ENCODE measurements at regions not wholly inside any gene's neighbourhood (a gene's known extent, or its start where the extent isn't known, plus 50 kb on each side); places are given as distances from the start of the nearest gene placed in this dataset.

- TF ChIP-seq, protein P1, sequence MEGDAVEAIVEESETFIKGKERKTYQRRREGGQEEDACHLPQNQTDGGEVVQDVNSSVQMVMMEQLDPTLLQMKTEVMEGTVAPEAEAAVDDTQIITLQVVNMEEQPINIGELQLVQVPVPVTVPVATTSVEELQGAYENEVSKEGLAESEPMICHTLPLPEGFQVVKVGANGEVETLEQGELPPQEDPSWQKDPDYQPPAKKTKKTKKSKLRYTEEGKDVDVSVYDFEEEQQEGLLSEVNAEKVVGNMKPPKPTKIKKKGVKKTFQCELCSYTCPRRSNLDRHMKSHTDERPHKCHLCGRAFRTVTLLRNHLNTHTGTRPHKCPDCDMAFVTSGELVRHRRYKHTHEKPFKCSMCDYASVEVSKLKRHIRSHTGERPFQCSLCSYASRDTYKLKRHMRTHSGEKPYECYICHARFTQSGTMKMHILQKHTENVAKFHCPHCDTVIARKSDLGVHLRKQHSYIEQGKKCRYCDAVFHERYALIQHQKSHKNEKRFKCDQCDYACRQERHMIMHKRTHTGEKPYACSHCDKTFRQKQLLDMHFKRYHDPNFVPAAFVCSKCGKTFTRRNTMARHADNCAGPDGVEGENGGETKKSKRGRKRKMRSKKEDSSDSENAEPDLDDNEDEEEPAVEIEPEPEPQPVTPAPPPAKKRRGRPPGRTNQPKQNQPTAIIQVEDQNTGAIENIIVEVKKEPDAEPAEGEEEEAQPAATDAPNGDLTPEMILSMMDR (IDR thresholded peaks at IDR 0.05): no peak
- no peak for TF ChIP-seq POLR2A (IDR thresholded peaks at IDR 0.05)
Measured at GRCh38 chr10:28442403-28442802, 90.5 kb upstream of the WAC start.

All from uterus (tissue), 2 donors.